ENCODE measurements at regions not wholly inside any gene's neighbourhood (a gene's known extent, or its start where the extent isn't known, plus 50 kb on each side); places are given as distances from the start of the nearest gene placed in this dataset.

- H3K9me3 ChIP-seq (ENCODE audit: control insufficient read depth, low read depth, low read length) = no peaks in the 10 kb centered on the region
- no peak overlapping the region for H3K18ac ChIP-seq (ENCODE audit: insufficient read length, low read depth, low read length)
- no peaks in the 10 kb centered on the region; the same call in 1 of the 2 replicates for H3K4me1 ChIP-seq (ENCODE audit: insufficient read depth, low read length)
- H2BK20ac ChIP-seq (ENCODE audit: low read depth, low read length, poor library complexity, severe bottlenecking) = no peak overlapping the region
- H3K79me1 ChIP-seq (ENCODE audit: insufficient read depth, low read depth, low read length, poor library complexity, severe bottlenecking) = no peaks in the 10 kb centered on the region
- Mint-ChIP-seq H3K36me3 (ENCODE audit: insufficient read depth in 1 of 3, low read depth in 3 of 3) (0 out of 7 replicates have a peak, but pooled peaks cover 0 to 2% (median 0%) of the 10 kb centered on the region in 3 experiments), H3K4me3 (no peak overlapping the region), H3K27me3 (ENCODE audit: low read depth) (no peaks in the 10 kb centered on the region), H3K27ac (no peak overlapping the region), H3K9me3 (no peaks in the 10 kb centered on the region), H3K4me1 (peaks cover 3 to 4% of the 10 kb centered on the region in 2 experiments)
- H2BK15ac ChIP-seq (ENCODE audit: low read depth, low read length) = no peak overlapping the region
- no peaks in the 10 kb centered on the region for H4K20me1 ChIP-seq (ENCODE audit: control insufficient read depth, insufficient read depth, insufficient read length)
- no peak overlapping the region for H2BK120ac ChIP-seq (ENCODE audit: low read depth, low read length, poor library complexity, severe bottlenecking)
- H3K79me2 ChIP-seq (ENCODE audit: insufficient read depth, low read length) = no peaks in the 10 kb centered on the region
- no peaks in the 10 kb centered on the region for H3K27me3 ChIP-seq (ENCODE audit: insufficient read depth, low read length)
- WGBS (ENCODE audit: extremely low coverage, insufficient read length, low lambda C conversion rate) = no CpG with 5 or more reads among the region's 1 CpG
- no peak overlapping the region for H3K4ac ChIP-seq (ENCODE audit: low read depth, low read length)
- no peak overlapping the region for H2BK12ac ChIP-seq (ENCODE audit: insufficient read length, low read depth, low read length)
- no peak overlapping the region for H3K4me2 ChIP-seq (ENCODE audit: insufficient read depth, insufficient read length, low read length)
- no peak for TF ChIP-seq CTCF (conservative IDR thresholded peaks at IDR 0.05)
- no peak overlapping the region for H4K5ac ChIP-seq (ENCODE audit: insufficient read length, low read depth, low read length)
- H3K23ac ChIP-seq (ENCODE audit: insufficient read length, low read depth, low read length) = no peak overlapping the region
- no peak overlapping the region for H4K91ac ChIP-seq (ENCODE audit: insufficient read length, low read depth, low read length)
- H3K9ac ChIP-seq (ENCODE audit: extremely low read depth, insufficient read length, low read length) = no peak overlapping the region
- DNase-seq = no peak
- no peak overlapping the region for H3K56ac ChIP-seq (ENCODE audit: insufficient read length, low read depth, low read length)
- no peak overlapping the region for H2BK5ac ChIP-seq (ENCODE audit: insufficient read length, low read length)
- H3K14ac ChIP-seq (ENCODE audit: insufficient read depth, low read length) = no peak overlapping the region
- no peak overlapping the region for H2AFZ ChIP-seq (ENCODE audit: low read length)
- no peak overlapping the region for H3T11ph ChIP-seq (ENCODE audit: low read length)
- H2AK5ac ChIP-seq (ENCODE audit: insufficient read length, low read length) = no peak overlapping the region
- H3K23me2 ChIP-seq (ENCODE audit: insufficient read length, low read depth, low read length, poor library complexity, severe bottlenecking) = no peaks in the 10 kb centered on the region
- no peak overlapping the region for H4K8ac ChIP-seq (replicated peaks; ENCODE audit: insufficient read length, low read depth, low read length)
- no peak overlapping the region for H3K27ac ChIP-seq (ENCODE audit: insufficient read length, low read depth, low read length)
These were observed 266.2 kb downstream of the SPATA31D1 start for GRCh38 chr9:82254646-82255367.
